COLO829 (cell line): ENCODE measurements at regions not wholly inside any gene's neighbourhood (a gene's known extent, or its start where the extent isn't known, plus 50 kb on each side); places are given as distances from the start of the nearest gene placed in this dataset.
"Not testable (repeated sequence)": the region's sequence is repeated elsewhere in the genome, so short reads cannot be mapped to it uniquely, and the experiment has no call there.

ENCODE experiments used
- DNase-seq: peaks from one replicate; pipeline ENCODE4 v3.0.0; 2012; ENCODE audit warnings: low spot score

DNA sequence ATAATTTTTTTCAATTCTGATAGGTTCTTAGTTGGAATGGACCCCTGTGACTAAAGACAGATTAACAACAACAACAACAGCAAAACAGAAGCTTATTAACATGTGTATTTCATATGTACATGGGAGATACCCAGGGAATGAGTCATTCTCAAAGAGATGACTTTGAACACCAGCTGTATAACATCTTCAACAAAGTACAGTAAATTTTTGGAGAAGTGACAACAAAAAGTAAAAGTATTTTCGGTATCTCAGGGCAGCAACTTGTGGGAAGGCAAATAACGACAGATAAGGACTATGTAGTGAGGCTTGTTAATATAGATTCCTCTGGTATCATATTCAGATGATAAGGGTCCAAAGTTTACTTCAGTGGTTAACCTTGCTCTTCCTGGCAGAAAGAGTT lies 573.4 kb upstream of the RAG2 start:
- DNase-seq, result no peak

DNA sequence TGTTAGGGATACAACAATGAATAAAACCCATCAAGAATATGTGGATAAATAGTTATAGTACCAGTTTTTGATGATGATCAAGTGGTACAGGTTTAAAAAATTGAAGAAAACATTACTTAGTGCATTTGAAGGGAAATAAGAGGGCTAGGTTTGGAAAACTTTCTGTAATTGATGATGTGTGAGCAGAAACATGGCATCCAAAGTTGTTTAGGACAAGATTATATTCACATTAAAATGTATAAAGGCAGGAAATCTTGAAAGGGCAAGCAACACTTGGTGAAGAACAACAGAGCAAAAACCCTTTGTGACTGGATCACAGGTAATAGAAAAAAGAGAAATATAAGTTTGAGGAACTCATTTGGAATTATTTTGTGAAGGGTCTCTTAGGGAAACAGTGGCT lies 572.3 kb upstream of the RAG2 start:
- DNase-seq, result no peak

- not testable (repeated sequence) for DNase-seq
Observed at GRCh38 chr11:37145434-37145833, 547.4 kb upstream of the RAG2 start.

DNA sequence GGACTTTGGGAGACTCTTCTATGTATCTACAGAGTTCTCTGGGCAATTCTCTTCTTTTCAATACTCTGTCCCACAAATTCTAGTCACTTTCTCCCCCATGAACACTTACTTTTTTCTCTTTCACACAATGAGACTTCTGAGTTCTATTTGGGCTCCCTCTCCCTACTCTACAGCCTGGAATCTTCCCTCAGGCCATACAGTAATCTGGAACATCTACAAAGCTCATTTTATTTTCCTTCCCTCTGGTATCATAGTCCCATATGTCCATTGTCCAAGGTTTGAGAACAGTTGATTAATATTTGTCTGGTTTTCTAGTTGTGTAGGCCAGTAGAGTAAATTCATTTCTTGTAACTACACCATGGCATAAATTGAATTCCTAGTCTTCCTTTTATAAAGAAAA lies 544.6 kb upstream of the RAG2 start:
- DNase-seq, result no peak

DNA sequence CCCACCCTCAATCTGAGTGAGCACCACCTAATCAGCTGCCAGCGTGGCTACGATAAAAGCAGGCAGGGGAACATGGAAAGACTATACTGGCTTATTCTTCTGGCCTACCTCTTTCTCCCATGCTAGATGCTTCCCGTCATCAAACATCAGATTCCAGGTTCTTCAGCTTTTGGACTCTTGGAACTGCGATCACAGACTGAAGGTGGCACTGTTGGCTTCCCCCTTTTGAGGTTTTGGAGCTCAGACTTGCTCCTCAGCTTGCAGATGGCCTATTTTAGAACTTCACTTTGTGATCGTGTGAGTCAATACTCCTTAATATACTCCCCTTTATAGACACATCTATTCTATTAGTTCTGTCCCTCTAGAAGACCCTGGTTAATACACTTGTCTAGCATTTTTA lies 543.7 kb upstream of the RAG2 start:
- DNase-seq, result no peak

DNA sequence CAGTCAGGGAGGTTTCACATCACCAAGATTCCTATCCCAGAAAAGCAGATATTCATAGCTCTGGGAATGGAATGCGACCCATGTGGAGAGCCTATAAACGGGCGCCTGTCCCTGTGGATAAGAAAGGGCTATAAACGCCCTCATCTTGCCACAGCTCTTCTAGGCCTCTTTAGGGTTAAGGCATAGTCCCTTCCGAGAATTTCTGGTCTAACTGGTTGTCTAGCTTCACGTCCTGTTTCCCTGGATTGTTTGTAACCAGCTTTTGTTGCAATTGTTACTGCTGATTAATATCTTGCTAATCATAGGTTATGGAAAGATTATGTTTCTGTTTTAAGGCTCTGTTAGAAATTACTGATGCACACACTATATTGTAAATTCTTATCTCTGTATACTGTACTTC lies 537.6 kb upstream of the RAG2 start:
- not testable (repeated sequence) for DNase-seq

GRCh38 chr11:37134637-37135036 lies 536.6 kb upstream of the RAG2 start:
- DNase-seq, result no peak

DNA sequence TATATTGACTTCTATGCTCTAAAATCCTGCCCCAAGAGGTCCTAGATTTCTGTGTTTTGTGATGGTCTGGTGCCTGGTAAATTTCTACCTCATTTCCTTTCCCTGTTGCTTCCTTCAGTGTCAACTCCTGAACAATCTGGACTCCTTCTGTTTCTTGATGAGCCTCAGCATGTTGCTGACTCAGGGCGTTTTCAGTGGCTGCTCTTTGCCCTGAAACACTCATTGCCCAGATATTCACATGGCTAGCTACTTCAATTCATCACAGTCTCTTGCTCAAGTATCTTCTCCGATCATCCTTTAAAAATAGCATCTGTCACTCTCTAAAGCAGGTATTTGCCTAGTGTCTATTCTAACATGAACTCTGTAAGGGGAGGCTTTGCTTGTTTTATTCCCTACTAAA lies 526.3 kb upstream of the RAG2 start:
- no peak for DNase-seq

GRCh38 chr11:37115963-37116362 lies 517.9 kb upstream of the RAG2 start:
- no peak for DNase-seq

GRCh38 chr11:37110385-37110784 lies 512.3 kb upstream of the RAG2 start:
- no peak for DNase-seq

GRCh38 chr11:37109286-37109585 lies 511.2 kb upstream of the RAG2 start:
- no peak for DNase-seq

- no peak for DNase-seq
Observed at GRCh38 chr11:37108436-37109285, 510.6 kb upstream of the RAG2 start.

DNA sequence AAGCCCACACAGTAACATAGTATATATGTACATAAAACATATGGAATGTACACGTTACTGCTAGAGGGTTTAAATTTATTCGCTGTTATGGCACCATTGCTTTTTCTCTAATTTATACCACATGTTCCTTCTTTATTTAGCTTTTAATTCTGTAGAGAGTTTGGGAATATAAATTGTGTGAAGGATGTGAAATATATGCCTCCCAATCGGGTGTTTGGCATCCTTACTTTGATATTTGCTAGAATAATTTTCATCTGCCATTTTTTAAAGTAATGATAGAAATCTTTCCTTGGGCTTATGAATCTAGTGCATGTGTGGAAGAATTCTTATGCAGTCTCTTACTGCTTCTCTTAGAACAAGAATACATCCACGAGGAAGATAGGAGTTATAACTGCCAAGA lies 509.8 kb upstream of the RAG2 start:
- no peak for DNase-seq

- DNase-seq, result no peak
Observed at GRCh38 chr11:37107415-37107814, 509.4 kb upstream of the RAG2 start.

- no peak for DNase-seq
Observed at GRCh38 chr11:37105427-37105826, 507.4 kb upstream of the RAG2 start.

- no peak for DNase-seq
Observed at GRCh38 chr11:37104380-37104779, 506.3 kb upstream of the RAG2 start.

DNA sequence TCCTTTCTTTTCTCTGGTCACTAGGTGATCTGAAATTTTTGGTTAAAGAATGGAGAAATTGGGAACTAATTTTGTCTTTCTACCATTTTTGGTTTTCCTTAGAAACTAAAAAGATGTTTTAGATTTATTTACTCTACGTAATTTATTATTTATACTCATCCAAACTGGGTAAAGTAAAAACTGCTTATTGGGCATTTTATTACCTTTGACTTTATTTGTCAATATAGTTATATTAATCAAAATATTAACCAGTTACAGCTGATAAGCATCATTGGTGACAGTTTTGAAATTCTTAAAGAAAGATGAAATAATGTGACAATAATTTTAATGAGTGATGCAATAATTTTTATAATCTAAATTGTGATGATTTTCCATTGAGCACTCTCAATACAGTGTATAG lies 502.0 kb upstream of the RAG2 start:
- no peak for DNase-seq

- no peak for DNase-seq
Observed at GRCh38 chr11:37092487-37092886, 494.5 kb upstream of the RAG2 start.

DNA sequence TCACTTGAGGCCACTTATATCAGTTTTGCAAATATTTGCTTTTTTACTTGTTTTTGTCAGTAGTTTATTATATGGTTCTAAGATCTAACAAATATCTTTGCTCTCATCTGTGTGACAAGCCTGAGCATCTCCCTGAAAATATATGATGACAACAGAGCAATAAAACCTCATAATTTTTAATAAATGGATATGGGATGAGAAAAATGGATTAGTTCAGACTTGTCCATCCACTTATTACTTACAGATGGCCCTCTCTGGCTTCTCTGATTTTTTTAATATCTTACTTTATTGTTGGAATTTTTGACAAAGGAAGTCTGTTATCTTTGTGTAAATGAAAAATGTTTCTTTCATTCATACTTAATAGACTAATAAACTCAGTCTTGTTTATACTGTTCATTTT lies 491.4 kb upstream of the RAG2 start:
- DNase-seq, result no peak

DNA sequence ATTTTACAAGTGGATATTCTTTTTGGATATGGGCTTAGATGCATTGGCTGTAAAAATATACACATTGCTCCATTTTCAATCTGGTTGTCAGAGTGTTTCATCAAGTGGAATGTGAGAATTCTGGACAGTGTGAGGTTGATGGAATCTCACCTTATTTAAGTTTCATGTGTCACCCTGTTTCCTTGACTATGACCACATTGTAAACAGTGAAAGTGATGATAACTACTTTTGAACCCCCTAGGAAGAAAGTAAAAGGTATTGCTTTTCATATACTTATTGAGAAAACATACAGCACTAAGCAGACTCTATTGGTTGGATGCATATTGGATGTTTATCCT lies 490.5 kb upstream of the RAG2 start:
- DNase-seq, result no peak

DNA sequence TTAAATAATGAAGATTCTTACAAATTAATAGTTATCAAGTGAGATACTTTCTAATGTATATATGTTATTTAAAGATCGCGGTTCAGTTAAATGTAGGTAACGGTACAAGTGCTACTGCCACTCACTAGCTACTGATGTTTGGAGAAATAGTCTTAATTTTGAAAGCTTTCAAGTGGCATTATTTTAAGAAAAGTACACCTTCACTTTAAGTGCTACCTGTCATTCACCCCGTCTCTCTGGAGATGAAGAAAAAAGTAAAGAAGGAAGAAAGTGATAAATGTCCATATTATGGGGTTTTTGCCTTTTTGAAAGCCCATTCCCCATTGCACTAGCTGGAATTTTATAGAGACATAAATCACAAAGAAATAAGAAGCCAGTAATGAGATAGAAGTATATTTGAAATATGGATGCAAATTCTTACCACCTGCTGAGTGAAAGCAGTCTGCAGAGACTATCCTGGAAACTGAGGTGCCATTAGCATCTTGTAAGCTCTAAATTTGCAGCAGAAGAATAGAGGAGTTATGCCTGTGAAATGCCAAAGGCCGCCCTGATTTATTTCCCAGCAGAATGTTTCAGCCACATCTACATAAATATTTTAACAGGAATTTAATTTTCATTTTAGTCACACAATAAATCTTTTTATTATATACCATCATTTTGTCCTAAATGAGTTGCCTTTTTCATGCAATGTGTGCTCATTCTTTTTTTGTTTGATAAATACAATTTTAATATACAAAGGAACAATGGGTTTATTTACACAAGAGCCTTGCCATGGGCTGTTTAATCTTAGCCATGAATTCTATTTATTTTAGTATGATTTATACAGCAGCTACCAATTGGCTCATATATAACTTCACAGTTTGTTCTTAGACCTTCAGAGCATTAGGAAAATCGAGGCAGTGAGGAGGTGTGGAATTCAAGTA lies 489.9 kb upstream of the RAG2 start:
- DNase-seq, result no peak

DNA sequence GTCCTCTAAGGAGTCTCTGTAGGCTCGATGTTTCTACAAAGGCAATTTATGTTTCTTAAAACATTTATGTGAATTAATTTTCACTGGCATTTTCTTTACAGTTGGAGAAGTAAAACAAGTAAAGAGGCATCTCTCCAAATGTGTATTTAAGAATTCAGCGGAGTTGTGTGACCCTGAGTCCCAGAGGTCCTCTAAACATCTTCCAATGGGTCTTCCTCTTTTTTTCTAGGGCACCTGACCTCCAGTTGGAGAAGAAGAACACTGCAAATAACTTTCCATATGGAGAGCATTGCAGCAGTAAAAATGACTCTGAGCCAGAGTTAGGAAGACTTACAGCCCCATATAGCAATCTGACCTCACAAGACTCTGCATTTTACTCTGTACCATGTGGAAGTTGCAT lies 480.5 kb upstream of the RAG2 start:
- DNase-seq, result no peak

- DNase-seq, result no peak
Observed at GRCh38 chr11:37076866-37077265, 478.8 kb upstream of the RAG2 start.
